Epithelial cell of proximal tubule (primary cell): ENCODE measurements at regions not wholly inside any gene's neighbourhood (a gene's known extent, or its start where the extent isn't known, plus 50 kb on each side); places are given as distances from the start of the nearest gene placed in this dataset.

ENCODE experiments used
- DNase-seq: peaks from one replicate; pipeline ENCODE4 v3.0.0-alpha.2; 2011; ENCODE audit warnings: low read depth
- H3K4me3 ChIP-seq: 2 replicates; pipeline ENCODE4 v1.5.1; 2011; ENCODE audit warnings: low read depth, mild to moderate bottlenecking, low read length
- TF ChIP-seq, protein P1 (sequence below): conservative IDR thresholded peaks from 2 replicates; pipeline ENCODE4 v1.5.1; 2012; ENCODE audit warnings: low read depth, mild to moderate bottlenecking, low read length

DNA sequence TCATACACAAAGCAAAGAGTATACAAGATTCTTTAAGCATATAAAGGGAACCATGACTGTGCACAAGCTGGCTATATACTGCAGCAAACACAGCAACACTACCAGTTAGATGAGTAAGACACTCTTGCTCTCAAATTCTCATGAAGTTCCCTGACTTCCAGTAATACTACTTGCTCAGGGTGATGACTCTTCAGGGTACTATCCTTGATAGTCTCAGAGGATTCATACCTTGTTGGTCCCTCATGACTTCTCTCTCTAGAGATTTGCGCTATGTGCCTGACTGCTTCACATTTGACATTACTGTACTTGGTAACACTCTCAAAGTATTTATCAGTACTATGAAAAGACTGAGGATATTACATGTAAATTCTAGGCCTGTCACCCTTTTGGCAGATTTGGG is 159.8 kb upstream of the ZRANB2 start:
- TF ChIP-seq, protein P1, sequence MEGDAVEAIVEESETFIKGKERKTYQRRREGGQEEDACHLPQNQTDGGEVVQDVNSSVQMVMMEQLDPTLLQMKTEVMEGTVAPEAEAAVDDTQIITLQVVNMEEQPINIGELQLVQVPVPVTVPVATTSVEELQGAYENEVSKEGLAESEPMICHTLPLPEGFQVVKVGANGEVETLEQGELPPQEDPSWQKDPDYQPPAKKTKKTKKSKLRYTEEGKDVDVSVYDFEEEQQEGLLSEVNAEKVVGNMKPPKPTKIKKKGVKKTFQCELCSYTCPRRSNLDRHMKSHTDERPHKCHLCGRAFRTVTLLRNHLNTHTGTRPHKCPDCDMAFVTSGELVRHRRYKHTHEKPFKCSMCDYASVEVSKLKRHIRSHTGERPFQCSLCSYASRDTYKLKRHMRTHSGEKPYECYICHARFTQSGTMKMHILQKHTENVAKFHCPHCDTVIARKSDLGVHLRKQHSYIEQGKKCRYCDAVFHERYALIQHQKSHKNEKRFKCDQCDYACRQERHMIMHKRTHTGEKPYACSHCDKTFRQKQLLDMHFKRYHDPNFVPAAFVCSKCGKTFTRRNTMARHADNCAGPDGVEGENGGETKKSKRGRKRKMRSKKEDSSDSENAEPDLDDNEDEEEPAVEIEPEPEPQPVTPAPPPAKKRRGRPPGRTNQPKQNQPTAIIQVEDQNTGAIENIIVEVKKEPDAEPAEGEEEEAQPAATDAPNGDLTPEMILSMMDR, result no peak
- H3K4me3 ChIP-seq, result no peak overlapping the region
- no peak for DNase-seq

DNA sequence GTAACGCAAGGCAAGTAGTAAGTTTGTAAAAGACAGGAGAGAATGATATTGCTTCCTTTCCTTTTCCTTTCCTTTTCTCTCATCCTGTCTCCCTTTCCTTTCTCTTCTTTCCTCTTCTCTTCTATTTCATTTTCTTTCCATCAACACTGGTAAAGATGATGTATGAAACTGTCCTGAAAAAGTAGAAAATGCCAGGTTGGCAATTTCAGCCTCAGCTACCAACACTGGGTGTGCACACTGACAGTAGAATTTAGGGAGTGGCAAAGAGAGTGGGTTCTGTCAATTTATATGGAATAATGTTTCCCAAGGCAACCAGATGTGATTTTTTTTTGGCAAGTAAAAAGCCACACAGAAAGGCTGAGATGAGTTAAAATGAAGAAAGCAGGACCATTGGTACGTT is 155.7 kb upstream of the ZRANB2 start:
- DNase-seq, result no peak
- TF ChIP-seq, protein P1, result no peak
- H3K4me3 ChIP-seq, result no peak overlapping the region

DNA sequence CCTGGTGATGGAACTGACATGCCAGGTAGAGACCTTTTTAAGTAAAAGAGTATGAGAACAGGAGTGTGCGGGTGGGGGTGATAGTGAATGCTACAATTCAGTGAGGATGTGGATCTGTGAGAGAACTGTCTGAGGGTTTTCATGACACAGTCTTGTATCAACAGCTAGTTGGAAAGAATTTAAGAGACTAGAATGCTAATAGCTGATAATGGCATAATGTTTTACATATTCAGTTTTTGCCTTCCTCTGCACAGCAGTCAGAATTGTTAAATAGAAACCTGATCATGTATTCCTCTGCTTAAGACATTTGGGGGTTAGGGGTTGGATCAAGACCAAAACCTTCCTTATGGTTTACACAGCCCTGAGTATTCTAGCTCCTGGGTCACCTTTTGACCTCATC is 152.8 kb upstream of the ZRANB2 start:
- H3K4me3 ChIP-seq, result no peak overlapping the region
- DNase-seq, result no peak
- TF ChIP-seq, protein P1, result no peak

DNA sequence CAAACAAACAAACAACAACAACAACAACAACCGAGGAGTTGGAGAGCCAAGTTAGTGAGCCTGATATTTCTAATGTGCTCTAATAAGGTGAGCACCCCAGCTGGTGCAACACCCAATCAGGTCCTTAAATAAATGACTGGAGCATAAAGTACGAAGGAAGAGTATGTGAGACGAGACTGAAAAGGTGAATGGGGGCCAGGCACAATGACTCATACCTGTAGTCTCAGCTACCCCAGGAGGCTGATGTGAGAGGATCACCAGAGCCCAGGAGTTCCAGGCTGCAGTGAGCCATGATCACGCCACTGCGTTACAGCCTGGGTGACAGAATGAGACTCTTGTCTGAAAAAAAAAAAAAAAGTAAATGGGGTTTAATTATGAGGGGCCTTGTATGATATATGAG is 152.0 kb upstream of the ZRANB2 start:
- no peak for DNase-seq
- H3K4me3 ChIP-seq, result no peak overlapping the region
- TF ChIP-seq, protein P1, result no peak

DNA sequence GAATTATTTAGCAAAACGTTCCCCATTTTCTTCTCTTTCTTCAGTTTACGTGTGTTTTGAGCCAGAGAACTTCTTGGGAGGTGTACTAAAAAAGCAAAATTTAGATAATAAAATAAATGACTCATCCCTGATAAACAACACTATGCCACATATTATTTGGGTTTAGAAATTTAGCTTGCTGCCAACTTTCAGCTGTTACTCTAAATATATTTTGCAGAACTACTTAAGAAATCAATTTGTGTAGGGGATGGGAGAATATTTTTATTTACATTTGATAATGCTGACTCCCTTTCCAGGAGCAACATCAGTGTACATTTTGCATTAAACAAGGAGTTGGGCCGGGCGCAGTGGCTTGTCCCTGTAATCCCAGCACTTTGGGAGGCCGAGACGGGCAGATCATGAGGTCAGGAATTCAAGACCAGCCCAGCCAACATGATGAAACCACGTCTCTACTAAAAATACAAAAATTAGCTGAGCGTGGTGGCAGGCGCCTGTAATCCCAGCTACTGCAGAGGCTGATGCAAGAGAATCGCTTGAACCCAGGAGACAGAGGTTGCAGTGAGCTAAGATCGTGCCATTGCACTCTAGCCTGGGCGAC is 151.4 kb upstream of the ZRANB2 start:
- TF ChIP-seq, protein P1, result no peak
- DNase-seq, result no peak
- no peak overlapping the region for H3K4me3 ChIP-seq

DNA sequence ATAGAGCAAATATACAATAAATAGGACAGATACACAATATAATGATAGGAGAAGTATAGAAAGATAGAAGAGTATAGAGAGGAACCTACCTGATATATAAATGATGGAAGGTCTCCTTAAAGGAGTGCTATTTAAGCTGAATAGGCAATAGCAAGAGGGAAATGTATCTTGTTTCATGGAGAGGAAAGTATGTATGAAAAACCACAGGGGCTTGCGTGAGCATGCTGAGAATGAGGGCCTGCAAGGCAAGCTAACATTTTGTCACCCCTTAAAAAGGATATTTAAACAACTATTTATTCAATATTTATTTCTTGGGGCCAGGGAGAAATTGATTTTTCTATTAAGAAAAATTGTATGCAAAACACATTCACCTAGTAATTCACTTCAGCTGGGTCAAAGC is 150.9 kb upstream of the ZRANB2 start:
- no peak for DNase-seq
- H3K4me3 ChIP-seq, result no peak overlapping the region
- TF ChIP-seq, protein P1, result no peak

DNA sequence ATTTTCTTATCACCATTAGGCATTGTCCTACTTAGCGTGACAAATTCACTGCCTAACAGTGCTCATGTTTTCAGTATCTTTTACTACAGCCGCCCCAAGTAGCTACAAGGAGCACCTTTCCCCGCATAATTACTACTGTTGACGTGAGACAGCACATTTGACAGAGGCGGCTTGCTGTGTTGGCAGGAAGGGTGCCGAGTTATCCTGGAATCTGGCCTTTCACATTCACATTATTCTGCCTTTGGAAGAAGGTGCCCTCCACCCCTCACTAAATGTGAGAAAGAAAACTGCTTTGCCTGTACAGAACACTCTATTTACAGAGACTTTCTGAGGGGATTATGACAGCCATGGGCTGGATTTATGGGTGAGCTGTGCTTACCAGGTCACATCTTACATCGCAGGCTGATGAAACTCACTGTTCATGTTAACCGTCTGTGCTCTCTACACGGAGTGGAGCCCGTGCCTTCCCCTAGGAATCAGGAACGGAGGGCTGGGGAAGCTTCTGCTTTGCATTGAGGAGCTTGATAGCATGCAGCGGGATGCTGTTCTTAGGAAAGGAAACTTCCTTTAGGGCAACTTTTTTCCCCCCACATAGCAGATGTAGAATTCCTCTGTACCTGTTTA is 148.0 kb upstream of the ZRANB2 start:
- TF ChIP-seq, protein P1, result no peak
- no peak for DNase-seq
- no peak overlapping the region for H3K4me3 ChIP-seq
